K562 (cell line): ENCODE measurements at regions not wholly inside any gene's neighbourhood (a gene's known extent, or its start where the extent isn't known, plus 50 kb on each side); places are given as distances from the start of the nearest gene placed in this dataset.
A peak's percentile ranks its signal among the peaks of the same experiment; 100 is the strongest.

Source experiments
- BCL6 ChIP-seq: fragments of 250-450 bp; sonication (Bioruptor Pico); IDR thresholded peaks from 2 replicates; pipeline ENCODE4 v1.4.0; 2020
- CXXC5 ChIP-seq: fragments of 250-450 bp; sonication (Bioruptor Pico); IDR thresholded peaks from 2 replicates; pipeline ENCODE4 v1.8.0; 2022; ENCODE audit warnings: inconsistent platforms, mild to moderate bottlenecking, moderate library complexity
- HMGN3 ChIP-seq: IDR thresholded peaks from 2 replicates; pipeline ENCODE4 v1.6.1; 2011; ENCODE audit warnings: borderline replicate concordance, low read depth, mild to moderate bottlenecking, mixed read lengths, low read length; ENCODE audit not compliant: insufficient read length; ENCODE audit errors: extremely low read depth
- MAFK ChIP-seq: IDR thresholded peaks from 2 replicates; pipeline ENCODE4 v1.6.1; 2011; ENCODE audit warnings: low read length, improper control_type of control experiment
- MBD1 ChIP-seq: fragments of 250-450 bp; sonication (Bioruptor Pico); IDR thresholded peaks from 2 replicates; pipeline ENCODE4 v1.8.0; 2022; ENCODE audit warnings: inconsistent platforms
- MCM5 ChIP-seq: fragments of 450-650 bp; IDR thresholded peaks from 2 replicates; pipeline ENCODE4 v1.6.1; 2016; ENCODE audit warnings: low read depth
- MGA ChIP-seq: fragments of 450-650 bp; IDR thresholded peaks from 2 replicates; pipeline ENCODE4 v1.6.1; 2016; ENCODE audit warnings: mild to moderate bottlenecking, moderate library complexity
- POLR2H ChIP-seq: IDR thresholded peaks from 2 replicates; pipeline ENCODE4 v1.6.1; 2016; ENCODE audit warnings: missing genetic modification characterization, low read depth, mild to moderate bottlenecking, control low read depth, missing compliant biosample characterization, moderate library complexity
- RBM34 ChIP-seq: fragments of 200-400 bp; formaldehyde crosslinking; IDR thresholded peaks from 2 replicates; pipeline ENCODE4 v1.6.1; 2018; ENCODE audit warnings: low read length, borderline replicate concordance; ENCODE audit not compliant: insufficient read depth
- SIRT6 ChIP-seq: IDR thresholded peaks from one replicate; pipeline ENCODE4 v1.6.1; 2012; ENCODE audit warnings: low read depth, mild to moderate bottlenecking, control low read depth, inconsistent platforms, low read length, moderate library complexity
- STAT5A ChIP-seq: IDR thresholded peaks from 2 replicates; pipeline ENCODE4 v1.6.1; 2012; ENCODE audit warnings: low read length, inconsistent platforms, borderline replicate concordance
- USF2 ChIP-seq: sonication (generic); formaldehyde crosslinking; IDR thresholded peaks from 2 replicates; pipeline ENCODE4 v1.5.0; 2020; ENCODE audit warnings: missing genetic modification reagents
- XRCC4 ChIP-seq: IDR thresholded peaks from one replicate; pipeline ENCODE4 v1.6.1; 2011; ENCODE audit not compliant: insufficient read depth, insufficient read length; ENCODE audit errors: extremely low read depth

- TF ChIP-seq MGA (0 out of 2 replicates have a peak, but pooled peaks have one; percentile 45), STAT5A (no peak), POLR2H (tag) (peak; percentile 69; the same call in 1 of the 2 replicates), HMGN3 (no peak), USF2 (CRISPR knock-in tag) (peak; percentile 92), MAFK (peak; percentile 28; the same call in 1 of the 2 replicates), MBD1 (CRISPR knock-in tag) (no peak), MCM5 (no peak), XRCC4 (no peak), RBM34 (no peak), CXXC5 (CRISPR knock-in tag) (peak; percentile 31; the same call in 1 of the 2 replicates), BCL6 (CRISPR knock-in tag) (no peak), SIRT6 (no peak)
Measured at GRCh38 chr12:112584266-112584722, 165.5 kb downstream of the PTPN11 start (continued).
